CMK (cell line): ENCODE measurements at regions not wholly inside any gene's neighbourhood (a gene's known extent, or its start where the extent isn't known, plus 50 kb on each side); places are given as distances from the start of the nearest gene placed in this dataset.
"Not testable (repeated sequence)": the region's sequence is repeated elsewhere in the genome, so short reads cannot be mapped to it uniquely, and the experiment has no call there.

Experiments
- DNase-seq: peaks from one replicate; pipeline ENCODE4 v3.0.0-alpha.2; 2010; ENCODE audit warnings: low read depth

- DNase-seq: not testable (repeated sequence)
These were observed 111.3 kb downstream of the NPIPB11 start for GRCh38 chr16:29294951-29295795.

DNA sequence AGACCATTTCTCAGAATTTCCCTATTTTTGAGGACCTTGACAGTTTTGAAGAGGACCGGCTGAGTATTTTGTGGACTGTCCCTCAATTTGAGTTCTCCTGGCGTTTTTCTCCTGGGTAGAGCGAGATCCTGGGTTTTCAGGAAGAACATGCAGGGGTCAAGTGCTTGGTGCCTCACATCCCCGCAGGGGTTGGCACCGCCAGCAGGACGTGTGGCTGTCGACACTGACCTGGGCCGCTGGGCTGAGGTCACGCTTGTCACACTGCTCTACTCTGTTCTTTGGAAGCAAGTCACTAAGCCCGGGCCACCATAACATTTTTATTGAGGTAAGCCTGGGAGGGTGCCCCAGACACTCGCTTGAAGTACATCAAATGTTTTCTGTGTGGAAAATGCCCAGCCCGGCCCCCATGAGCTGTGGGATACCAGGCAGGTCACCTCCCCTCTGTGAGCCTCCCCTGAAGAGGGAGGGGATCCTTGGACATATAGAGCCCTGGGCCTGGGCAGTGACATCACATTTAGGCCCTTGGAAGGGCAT, 112.0 kb downstream of the NPIPB11 start:
- not testable (repeated sequence) for DNase-seq

GRCh38 chr16:29293545-29293944, 113.0 kb downstream of the NPIPB11 start:
- not testable (repeated sequence) for DNase-seq

DNA sequence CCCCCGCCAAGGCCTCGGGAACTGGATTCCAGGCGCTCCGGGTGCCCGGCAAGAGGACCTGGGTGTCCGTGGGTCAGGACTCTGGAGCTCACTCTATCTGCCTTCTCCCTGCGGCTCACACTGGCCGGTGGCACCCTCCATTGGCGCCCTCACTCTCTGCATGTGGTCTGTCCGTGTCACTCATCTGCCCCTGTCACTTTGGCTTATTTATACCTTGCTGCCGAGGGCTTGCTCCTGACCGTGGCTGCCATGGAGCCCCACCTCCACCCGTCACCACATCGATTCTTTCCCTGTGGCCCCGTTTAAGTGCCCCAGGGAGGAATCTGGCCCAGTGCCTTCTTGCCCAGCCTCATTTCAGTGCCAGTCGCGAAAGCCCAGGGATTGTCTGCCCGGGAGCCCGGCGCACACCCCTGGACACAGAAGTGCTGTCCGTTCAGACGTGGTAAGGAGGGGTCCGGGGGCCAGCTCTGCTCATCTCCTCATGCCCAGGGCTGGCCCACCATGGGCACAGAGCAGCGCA, 113.5 kb downstream of the NPIPB11 start:
- not testable (repeated sequence) for DNase-seq

GRCh38 chr16:29291329-29292271, 114.9 kb downstream of the NPIPB11 start:
- DNase-seq: not testable (repeated sequence)

DNA sequence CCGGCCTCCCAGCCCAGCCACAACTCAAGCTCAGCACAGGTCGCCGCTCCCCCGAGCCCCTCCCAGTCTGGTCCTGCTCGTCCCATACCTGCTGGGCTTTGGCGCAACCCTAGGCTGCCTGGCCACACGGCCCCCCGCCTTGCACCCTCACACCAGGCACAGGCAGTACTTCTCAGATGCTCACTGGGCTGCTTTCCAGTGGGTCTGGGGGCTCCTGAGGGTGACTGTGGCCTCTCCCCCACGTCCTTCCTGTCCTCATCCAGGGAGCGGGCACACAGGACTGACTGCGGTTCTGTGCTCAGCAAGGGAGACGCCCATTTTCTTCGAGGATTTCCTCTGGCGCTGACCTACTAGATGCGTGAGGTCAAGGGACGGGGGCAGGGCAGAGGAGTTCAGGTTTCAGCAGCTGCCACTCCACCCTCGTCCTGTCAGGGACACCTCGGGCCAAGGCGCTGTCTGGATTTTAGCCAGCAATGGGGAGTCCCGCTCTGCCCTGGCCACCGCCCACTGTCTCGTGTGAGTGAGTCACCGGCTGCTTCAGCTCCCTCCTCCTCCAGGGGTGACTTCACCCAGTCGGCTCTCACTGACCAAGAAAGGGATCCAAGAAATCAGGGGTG, 115.8 kb downstream of the NPIPB11 start:
- DNase-seq: peak; percentile 76

DNA sequence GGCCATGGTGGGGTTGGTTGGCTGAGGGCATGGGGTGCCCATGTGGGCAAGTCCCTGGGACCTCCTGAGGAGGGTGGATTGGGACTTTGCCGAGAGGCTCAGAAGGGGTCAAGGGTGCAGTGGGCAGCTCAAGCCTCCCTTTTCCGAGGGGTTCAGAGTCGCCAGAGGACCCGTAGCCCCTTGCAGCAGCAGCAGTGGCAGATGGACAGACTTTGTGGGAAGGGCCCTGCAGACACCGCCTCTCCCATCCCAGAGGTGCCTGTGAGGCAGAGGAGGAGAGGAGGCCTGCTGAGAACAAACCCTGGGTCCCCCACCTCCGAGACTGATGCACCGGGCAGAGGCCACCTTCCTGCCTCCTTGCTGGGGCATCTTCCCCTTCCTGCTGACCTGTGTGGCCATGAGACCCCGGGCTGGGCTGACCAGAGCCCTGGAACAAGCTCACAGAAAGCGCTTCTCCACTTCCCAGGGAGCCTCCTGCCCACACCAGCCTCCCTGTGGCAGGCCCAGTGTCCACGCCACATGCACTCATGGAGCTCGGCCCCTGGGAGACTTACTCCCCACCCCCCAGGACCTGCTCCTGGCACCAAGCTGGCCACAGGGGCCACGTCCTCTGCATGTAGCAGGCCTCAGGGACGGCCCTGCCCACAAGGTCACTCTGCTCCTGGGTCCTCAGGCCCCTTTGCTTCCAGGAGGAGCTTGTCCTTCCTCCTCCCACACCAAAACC, 116.8 kb downstream of the NPIPB11 start:
- DNase-seq: peak; percentile 2

DNA sequence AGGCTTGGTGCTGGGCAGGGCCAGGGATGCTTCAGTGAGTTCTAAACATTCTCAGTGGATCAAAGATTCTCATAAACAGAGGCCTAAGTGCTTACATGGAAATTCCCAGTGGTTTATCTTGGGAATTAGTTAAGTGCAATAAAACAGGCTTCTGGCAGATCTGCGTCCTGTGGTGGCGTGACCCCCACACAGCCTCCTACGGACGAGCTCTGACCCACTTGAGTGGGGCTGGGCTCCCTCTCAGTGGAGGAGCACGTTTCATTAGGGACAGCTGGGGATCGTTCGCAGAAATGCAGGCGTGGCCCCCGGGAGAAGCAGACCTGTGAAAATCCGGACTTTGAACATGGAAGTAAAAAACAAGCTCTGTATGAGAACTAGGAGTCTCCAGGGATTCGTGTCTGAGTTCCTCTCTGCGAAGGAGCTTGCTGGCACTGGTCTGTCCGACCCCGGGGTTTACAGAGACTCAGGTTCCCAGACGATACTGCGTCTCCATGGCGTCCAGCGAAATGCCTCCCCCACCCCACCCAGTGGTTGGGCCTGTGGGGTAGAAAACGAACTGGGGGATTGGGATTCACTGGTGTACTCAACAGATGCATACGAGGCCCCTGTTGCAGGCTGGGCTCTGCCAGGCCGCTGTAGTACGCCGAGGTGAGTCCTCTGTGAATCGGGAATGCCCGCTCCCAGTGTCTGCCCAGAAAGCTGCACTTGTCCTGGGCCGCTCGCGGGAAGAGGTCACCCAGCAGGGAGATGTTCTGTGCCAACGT, 117.6 kb downstream of the NPIPB11 start:
- not testable (repeated sequence) for DNase-seq

GRCh38 chr16:29287871-29288535, 118.5 kb downstream of the NPIPB11 start:
- not testable (repeated sequence) for DNase-seq

- not testable (repeated sequence) for DNase-seq
These were observed 119.3 kb downstream of the NPIPB11 start for GRCh38 chr16:29287246-29287645.

GRCh38 chr16:29286796-29287195, 119.7 kb downstream of the NPIPB11 start:
- DNase-seq: not testable (repeated sequence)

DNA sequence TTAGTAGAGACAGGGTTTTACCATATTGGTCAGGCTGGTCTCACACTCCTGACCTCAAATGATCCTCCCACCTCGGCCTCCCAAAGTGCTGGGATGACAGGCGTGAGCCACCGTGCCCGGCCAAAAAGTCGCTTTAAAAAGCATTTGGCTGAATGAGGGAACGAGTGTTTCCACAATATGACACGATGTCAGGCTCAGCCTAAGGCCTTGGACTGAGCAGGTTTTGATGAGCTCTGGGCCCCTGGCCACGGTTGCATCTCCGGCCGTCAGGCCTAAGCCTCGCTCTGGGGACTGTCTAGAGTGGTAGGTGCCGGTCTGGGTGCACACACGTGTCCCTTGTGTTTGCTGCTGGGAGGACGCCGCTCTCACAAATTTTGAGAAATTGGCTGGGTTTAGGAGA, 120.3 kb downstream of the NPIPB11 start:
- DNase-seq: not testable (repeated sequence)

GRCh38 chr16:29285151-29285885, 121.2 kb downstream of the NPIPB11 start:
- not testable (repeated sequence) for DNase-seq

DNA sequence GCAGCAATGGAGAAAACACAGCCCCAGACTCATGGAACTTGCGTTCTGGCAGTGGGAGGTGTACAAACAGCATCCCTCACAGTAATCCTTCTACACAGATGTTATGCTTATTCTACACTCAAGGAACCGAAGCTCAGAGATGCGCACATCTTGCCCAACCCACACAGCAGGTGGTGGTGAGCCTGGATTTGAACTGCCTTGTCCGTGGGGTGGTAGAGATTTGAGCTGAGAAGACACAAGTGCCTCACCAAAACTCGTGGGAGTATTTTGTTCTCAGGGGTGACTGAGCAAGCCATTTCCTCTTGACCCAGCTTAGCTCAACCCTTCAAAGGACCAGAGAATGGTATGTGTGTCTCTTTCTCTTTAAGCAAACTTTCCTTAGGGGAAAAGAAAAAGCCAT, 121.8 kb downstream of the NPIPB11 start:
- not testable (repeated sequence) for DNase-seq

DNA sequence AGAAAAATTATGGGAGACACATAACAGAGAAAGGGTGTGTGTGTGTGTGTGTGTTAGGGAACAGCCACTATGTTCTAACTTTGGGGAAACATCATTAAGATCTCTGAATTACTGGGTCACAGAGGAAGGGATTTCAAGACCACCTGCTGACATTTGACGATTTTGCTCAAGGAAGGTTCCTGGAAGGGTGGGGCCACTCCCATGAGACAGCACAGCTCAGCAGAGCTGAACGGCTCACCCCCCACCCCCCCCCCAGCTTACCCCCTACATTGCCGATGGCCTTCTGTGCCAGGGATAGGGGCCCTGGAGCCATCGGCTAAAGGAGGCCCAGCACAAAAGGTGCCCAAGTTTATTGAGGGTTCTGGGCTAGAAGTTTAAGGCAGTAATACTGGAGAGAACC, 122.4 kb downstream of the NPIPB11 start:
- DNase-seq: not testable (repeated sequence)

GRCh38 chr16:29278097-29278871, 128.2 kb downstream of the NPIPB11 start:
- not testable (repeated sequence) for DNase-seq

- DNase-seq: not testable (repeated sequence)
These were observed 130.1 kb downstream of the NPIPB11 start for GRCh38 chr16:29276446-29276845.
